Erythroblast (primary cell): ENCODE measurements at regions not wholly inside any gene's neighbourhood (a gene's known extent, or its start where the extent isn't known, plus 50 kb on each side); places are given as distances from the start of the nearest gene placed in this dataset.

Experiments used
- GATA1 ChIP-seq: IDR thresholded peaks from 2 replicates; pipeline ENCODE4 v1.6.1; 2011; ENCODE audit warnings: low read depth, mild to moderate bottlenecking, control low read depth, low read length, moderate library complexity
- POLR2A ChIP-seq: IDR thresholded peaks from 2 replicates; pipeline ENCODE4 v1.6.1; 2011; ENCODE audit warnings: mild to moderate bottlenecking, low read length

- TF ChIP-seq POLR2A (no peak), GATA1 (no peak)
Measured at GRCh38 chr13:81106348-81106747, 765.4 kb upstream of the SPRY2 start.
